ENCODE measurements at regions not wholly inside any gene's neighbourhood (a gene's known extent, or its start where the extent isn't known, plus 50 kb on each side); places are given as distances from the start of the nearest gene placed in this dataset.
"Not testable (repeated sequence)": the region's sequence is repeated elsewhere in the genome, so short reads cannot be mapped to it uniquely, and the experiment has no call there.

DNA sequence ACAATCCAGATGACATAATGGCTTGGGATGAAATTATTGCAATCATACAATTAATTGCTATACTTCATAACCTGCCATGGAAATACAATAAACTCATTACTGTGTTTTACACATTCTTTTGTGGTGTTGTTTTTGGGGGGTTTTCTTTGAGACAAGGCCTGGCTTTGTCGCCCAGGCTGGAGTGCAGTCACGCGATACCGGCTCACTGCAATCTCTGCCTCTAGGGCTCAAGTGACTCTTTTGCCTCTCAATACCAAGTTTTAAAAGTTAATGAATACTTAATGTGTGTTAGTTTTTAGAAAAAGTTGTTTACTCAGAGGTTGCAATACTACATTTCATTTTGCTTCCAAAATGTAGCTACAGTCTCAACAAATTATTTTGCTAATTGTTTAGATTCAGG is 598.4 kb downstream of the CHSY3 start:
- in situ Hi-C loops (cut with HindIII; ENCODE audit: low pct_unique_long_range_greater_than_20kb, low sequenced_read_pairs), result no loop called here
- DNase-seq (ENCODE audit: low read depth, low spot score), result peak; percentile 85

GRCh38 chr5:130501151-130501865 is 597.0 kb downstream of the CHSY3 start:
- in situ Hi-C loops (cut with HindIII; ENCODE audit: low pct_unique_long_range_greater_than_20kb, low sequenced_read_pairs), result no loop called here
- no peak for DNase-seq (ENCODE audit: low read depth, low spot score)

- in situ Hi-C loops (cut with HindIII; ENCODE audit: low pct_unique_long_range_greater_than_20kb, low sequenced_read_pairs), result not testable (repeated sequence)
Measured at GRCh38 chr5:130500495-130500894, 596.2 kb downstream of the CHSY3 start.

GRCh38 chr5:130496215-130496614 is 592.0 kb downstream of the CHSY3 start:
- no peak for DNase-seq (ENCODE audit: low read depth, low spot score)
- in situ Hi-C loops (cut with HindIII; ENCODE audit: low pct_unique_long_range_greater_than_20kb, low sequenced_read_pairs), result no loop called here

More at GRCh38 chr5:130500495-130500894, 596.2 kb downstream of the CHSY3 start:
- not testable (repeated sequence) for DNase-seq (ENCODE audit: low read depth, low spot score)

DNA sequence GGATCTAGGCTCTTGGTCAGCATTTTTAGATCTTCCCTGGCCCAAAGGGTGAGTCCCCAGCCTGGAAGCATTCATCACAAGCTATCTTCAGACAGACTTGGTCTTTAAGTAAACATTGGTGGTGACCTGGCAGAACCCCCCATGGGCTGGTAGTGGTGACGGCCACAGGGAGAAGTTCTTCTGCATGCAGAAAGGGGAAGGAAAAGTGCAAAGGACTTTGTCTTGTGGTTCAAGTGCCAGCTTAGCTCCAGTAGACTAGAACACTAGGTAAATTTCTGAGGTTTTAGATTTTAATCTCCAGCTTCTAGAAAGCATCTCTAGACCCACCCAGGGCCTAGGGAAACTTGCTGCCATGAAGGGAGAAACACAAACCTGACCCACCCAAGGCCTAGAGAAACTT is 584.0 kb downstream of the CHSY3 start:
- in situ Hi-C loops (cut with HindIII; ENCODE audit: low pct_unique_long_range_greater_than_20kb, low sequenced_read_pairs), result no loop called here
- DNase-seq (ENCODE audit: low read depth, low spot score), result no peak

DNA sequence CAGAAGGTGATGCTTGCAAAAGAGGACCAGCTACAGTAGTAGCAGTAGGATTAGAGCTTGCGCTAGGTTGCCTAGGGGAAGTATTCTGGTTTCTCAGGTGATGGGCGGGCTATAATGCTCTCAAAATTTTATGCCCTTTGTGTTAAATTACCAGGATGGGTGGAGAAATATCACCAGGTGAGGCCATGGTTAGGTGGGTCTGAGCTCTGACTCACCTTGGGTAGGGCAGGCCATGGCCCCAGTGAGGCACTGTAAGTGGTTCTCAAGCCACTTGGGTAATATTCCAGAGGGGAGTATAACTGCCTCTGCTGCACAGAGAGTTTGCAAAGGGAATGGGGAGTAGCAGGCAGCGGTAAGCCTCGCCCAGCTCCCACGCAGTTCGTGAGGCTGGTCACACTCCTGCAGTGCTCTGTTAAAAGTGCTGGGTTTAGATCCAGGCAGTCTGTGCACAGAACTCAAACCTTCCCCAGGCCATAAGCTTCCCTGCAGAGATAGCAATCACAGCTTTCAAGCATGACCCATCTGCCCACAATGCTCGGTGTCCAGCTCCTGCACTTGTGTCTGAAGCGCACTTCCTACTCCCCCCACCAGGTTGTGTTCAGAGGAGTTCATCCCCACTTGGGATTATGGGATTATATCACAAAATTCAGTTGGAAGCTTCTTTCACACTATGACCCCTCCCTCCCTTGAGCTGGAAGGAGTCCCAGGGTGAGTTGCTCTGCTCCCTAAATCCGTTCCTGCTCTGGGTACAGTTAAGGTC is 575.0 kb downstream of the CHSY3 start:
- in situ Hi-C loops (cut with HindIII; ENCODE audit: low pct_unique_long_range_greater_than_20kb, low sequenced_read_pairs), result no loop called here
- peak; percentile 17 for DNase-seq (ENCODE audit: low read depth, low spot score)

DNA sequence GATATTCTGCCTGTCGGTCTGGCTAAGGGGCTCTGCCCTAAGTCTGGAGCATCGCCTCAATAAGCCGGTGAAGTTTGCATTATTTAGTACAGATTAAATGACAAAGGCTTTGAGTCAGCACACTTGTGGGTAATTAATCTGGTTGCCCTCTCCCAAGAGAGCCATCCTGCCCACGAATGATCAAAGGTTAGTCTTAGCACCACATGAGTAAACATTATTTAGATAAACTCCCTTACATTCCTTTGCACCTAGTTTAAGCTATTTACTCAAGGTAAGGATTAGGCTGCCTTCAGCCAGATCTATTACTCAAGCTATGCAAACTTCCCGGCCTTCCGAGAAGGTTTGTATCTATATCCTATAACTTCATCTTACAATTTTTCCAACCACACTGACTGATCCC is 572.1 kb downstream of the CHSY3 start:
- no peak for DNase-seq (ENCODE audit: low read depth, low spot score)
- in situ Hi-C loops (cut with HindIII; ENCODE audit: low pct_unique_long_range_greater_than_20kb, low sequenced_read_pairs), result no loop called here

- in situ Hi-C loops (cut with HindIII; ENCODE audit: low pct_unique_long_range_greater_than_20kb, low sequenced_read_pairs), result no loop called here
- DNase-seq (ENCODE audit: low read depth, low spot score), result no peak
Measured at GRCh38 chr5:130462516-130462915, 558.3 kb downstream of the CHSY3 start.

DNA sequence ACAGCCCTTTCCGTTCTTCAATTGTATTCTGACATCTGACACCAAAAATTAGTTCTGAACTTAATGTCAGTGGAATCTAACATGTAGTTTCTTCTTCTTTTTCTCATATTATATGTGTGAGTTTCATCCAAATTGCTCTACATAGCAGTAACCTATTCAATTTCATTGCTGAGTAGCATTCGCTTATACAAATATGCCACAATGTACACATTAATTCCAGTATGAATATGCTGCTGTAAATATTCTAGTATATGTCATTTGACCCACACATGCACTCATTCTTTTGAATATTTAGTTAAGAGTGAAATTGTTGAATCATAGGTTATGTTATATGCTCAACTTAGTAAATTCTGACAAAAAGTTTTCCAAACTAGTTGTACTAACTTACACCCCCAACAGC is 550.9 kb downstream of the CHSY3 start:
- no peak for DNase-seq (ENCODE audit: low read depth, low spot score)
- in situ Hi-C loops (cut with HindIII; ENCODE audit: low pct_unique_long_range_greater_than_20kb, low sequenced_read_pairs), result no loop called here

DNA sequence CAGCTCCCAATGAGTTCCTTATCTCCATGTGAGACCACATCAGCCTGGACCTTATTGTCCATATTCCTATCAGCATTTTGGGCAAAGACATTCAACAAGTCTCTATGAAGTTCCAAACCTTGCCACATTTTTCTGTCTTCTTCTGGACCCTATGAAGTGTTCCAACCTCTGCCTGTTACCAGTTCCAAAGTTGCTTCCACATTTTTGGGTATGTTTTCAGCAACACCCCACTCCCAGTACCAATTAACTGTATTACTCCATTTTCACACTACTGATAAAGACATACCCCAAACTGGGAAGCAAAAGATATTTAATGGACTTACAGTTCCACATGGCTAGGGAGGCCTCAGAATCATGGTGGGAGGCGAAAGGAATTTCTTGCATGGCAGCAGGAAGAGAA is 548.5 kb downstream of the CHSY3 start:
- in situ Hi-C loops (cut with HindIII; ENCODE audit: low pct_unique_long_range_greater_than_20kb, low sequenced_read_pairs), result no loop called here
- no peak for DNase-seq (ENCODE audit: low read depth, low spot score)

- in situ Hi-C loops (cut with HindIII; ENCODE audit: low pct_unique_long_range_greater_than_20kb, low sequenced_read_pairs), result no loop called here
- DNase-seq (ENCODE audit: low read depth, low spot score), result no peak
Measured at GRCh38 chr5:130436430-130436829, 532.2 kb downstream of the CHSY3 start.

DNA sequence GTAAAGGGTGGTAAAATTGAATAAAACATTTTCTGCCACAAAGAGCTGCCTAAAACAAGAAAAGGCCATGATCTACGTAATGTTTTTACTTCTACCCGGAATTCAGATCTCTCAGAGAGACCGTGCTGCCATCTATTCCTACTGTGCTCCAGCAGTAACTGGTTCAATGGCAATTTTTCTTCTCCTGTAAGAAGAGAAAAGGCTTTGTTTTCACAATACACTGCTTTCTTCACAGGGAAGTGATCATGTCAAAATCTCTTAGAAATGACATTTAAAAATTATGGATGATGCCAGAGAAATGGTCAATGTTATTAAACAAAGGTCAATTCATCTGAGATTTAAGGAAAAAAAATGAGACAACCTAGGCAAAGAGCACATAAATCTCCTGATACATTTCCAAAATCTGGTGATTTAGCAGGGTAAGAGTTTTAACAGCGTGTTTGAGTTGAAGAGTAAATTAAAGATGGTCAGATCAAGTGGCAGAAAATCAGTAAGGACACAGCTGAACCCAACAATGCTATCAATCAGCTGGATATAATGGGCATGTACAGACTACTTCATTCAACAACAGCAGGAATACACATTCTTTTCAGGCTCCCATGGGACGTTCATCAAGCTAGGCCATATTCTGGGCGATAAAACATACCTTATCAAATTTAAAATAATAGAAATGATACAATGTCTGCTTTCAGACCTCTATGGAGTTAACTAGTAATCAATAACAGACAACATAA is 523.1 kb downstream of the CHSY3 start:
- DNase-seq (ENCODE audit: low read depth, low spot score), result peak; percentile 86
- in situ Hi-C loops (cut with HindIII; ENCODE audit: low pct_unique_long_range_greater_than_20kb, low sequenced_read_pairs), result no loop called here

- peak; percentile 37 for DNase-seq (ENCODE audit: low read depth, low spot score)
- in situ Hi-C loops (cut with HindIII; ENCODE audit: low pct_unique_long_range_greater_than_20kb, low sequenced_read_pairs), result no loop called here
Measured at GRCh38 chr5:130425424-130425823, 521.2 kb downstream of the CHSY3 start.

- no peak for DNase-seq (ENCODE audit: low read depth, low spot score)
- in situ Hi-C loops (cut with HindIII; ENCODE audit: low pct_unique_long_range_greater_than_20kb, low sequenced_read_pairs), result no loop called here
Measured at GRCh38 chr5:130424341-130424740, 520.1 kb downstream of the CHSY3 start.

DNA sequence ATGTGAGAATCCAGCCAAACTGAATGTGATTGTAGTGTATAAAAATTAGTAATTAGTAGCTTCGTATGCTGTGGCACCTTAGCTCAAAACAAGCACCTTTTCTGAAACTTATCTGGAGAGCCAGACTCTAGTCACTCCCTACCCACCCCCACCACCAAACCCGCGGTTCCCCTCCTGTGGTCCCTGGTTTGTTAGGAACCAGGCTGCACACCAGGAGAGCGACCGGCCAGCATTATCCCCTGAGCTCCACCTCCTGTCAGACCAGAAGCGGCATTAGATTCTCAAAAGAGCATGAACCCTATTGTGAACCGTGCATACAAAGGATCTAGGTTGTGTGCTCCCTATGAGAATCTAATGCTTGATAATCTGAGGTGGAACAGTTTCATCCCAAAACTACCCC is 498.6 kb downstream of the CHSY3 start:
- DNase-seq (ENCODE audit: low read depth, low spot score), result no peak
- in situ Hi-C loops (cut with HindIII; ENCODE audit: low pct_unique_long_range_greater_than_20kb, low sequenced_read_pairs), result no loop called here

DNA sequence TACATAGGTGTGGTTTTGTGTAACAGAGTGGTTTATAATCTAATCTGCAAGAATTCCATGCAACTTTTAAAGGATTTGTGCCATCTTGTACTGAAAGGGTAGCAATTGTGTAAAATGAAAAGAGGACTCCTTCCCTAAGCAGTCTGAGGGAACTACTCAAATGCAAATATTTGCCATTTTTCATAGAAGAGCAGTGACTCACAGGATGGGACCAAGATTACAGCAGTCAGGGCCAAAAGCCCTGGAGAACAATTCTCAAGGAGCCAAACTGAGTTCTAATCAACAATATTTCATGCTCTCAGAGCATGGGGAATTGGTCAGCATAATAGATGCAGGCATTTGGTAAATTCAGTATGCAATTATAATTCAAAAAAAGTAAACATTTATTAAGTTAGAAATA is 495.8 kb downstream of the CHSY3 start:
- no peak for DNase-seq (ENCODE audit: low read depth, low spot score)

GRCh38 chr5:130398825-130399224 is 494.6 kb downstream of the CHSY3 start:
- no peak for DNase-seq (ENCODE audit: low read depth, low spot score)
- in situ Hi-C loops (cut with HindIII; ENCODE audit: low pct_unique_long_range_greater_than_20kb, low sequenced_read_pairs), result no loop called here

More for the DNA sequence above, 495.8 kb downstream of the CHSY3 start:
- in situ Hi-C loops (cut with HindIII; ENCODE audit: low pct_unique_long_range_greater_than_20kb, low sequenced_read_pairs), result no loop called here

- DNase-seq (ENCODE audit: low read depth, low spot score); in situ Hi-C loops (cut with HindIII; ENCODE audit: low pct_unique_long_range_greater_than_20kb, low sequenced_read_pairs): not testable (repeated sequence)
Measured at GRCh38 chr5:130397727-130398126, 493.5 kb downstream of the CHSY3 start.
